PFSK-1 (cell line): ENCODE measurements at regions not wholly inside any gene's neighbourhood (a gene's known extent, or its start where the extent isn't known, plus 50 kb on each side); places are given as distances from the start of the nearest gene placed in this dataset.

Experiments
- POLR2AphosphoS5 ChIP-seq: IDR thresholded peaks from 2 replicates; pipeline ENCODE4 v1.6.1; 2012; ENCODE audit warnings: low read depth, mild to moderate bottlenecking, control low read depth, low read length, moderate library complexity
- TAF1 ChIP-seq: IDR thresholded peaks from 2 replicates; pipeline ENCODE4 v1.6.1; 2012; ENCODE audit warnings: low read length, control low read depth, borderline replicate concordance; ENCODE audit not compliant: insufficient read depth

DNA sequence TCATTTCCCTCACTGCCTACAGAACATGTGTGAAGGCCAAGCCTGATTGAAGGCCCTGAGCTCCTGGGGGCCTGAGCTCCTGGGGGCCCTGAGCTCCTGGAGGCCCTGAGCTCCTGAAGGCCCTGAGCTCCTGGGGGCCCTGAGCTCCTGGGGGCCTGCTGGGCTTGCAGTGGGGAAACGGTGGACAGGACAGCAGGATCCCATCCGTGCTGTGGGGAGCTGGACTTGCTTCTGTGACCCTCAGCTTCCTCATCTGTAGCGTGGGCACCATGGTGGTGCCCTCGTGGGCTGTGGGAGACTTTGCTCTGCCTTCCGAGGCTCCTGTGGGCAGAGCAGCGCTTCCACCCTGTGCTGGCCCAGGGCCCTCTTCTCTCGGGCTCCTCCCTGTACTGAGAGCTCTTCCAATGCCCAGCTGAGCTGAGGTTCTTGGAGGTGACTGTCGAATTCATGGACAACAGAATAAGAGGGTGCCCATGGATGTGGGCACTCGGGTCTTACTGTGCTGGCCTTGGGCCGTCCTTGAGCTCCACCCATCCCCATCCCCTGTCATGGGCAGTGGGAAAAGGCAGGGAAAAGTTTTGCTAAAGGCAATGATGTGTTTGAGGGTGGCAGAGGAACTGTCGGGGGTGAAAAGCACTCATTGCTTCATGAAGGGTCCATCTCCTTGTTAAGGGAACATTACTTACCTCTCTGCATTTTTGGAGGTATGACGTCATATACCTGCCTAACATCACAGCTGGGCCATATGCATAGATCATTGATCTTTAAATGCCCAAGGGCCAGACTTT lies 786.7 kb downstream of the TBC1D22A start:
- no peak for TF ChIP-seq POLR2AphosphoS5
- no peak for TF ChIP-seq TAF1
